Activated naive CD8-positive, alpha-beta T cell treated with anti-CD3 and anti-CD28 coated beads, Interleukin-2, amount 50 U/mL, for 24 hours (primary cell): ENCODE measurements at regions not wholly inside any gene's neighbourhood (a gene's known extent, or its start where the extent isn't known, plus 50 kb on each side); places are given as distances from the start of the nearest gene placed in this dataset.
A peak's percentile ranks its signal among the peaks of the same experiment; 100 is the strongest.

ENCODE experiments used
- ATAC-seq: fragments of 150-1000 bp; cut with Tn5 transposase; one replicate; pipeline ENCODE4 v1.10.0; 2021
- DNase-seq: peaks from one replicate; pipeline ENCODE4 v3.0.0; 2021
- H3K27ac Mint-ChIP-seq: one replicate; pipeline ENCODE4 v1.8.0; 2021; ENCODE audit warnings: mild to moderate bottlenecking, mixed read lengths
- H3K27me3 Mint-ChIP-seq: one replicate; pipeline ENCODE4 v1.8.0; 2021; ENCODE audit warnings: mixed read lengths
- H3K36me3 Mint-ChIP-seq: one replicate; pipeline ENCODE4 v1.8.0; 2021; ENCODE audit warnings: low read depth, mixed read lengths
- H3K4me1 Mint-ChIP-seq: one replicate; pipeline ENCODE4 v1.8.0; 2021; ENCODE audit warnings: mixed read lengths
- H3K4me3 Mint-ChIP-seq: one replicate; pipeline ENCODE4 v1.8.0; 2021; ENCODE audit warnings: mild to moderate bottlenecking, moderate library complexity, mixed read lengths
- H3K9me3 Mint-ChIP-seq: one replicate; pipeline ENCODE4 v1.8.0; 2021; ENCODE audit warnings: mixed read lengths

- Mint-ChIP-seq H3K4me3 (no peak overlapping the region), H3K36me3 (no peaks in the 10 kb centered on the region), H3K4me1 (peaks cover 43% of the 10 kb centered on the region), H3K27ac (no peak overlapping the region), H3K9me3 (no peaks in the 10 kb centered on the region), H3K27me3 (peaks cover 37% of the 10 kb centered on the region)
- no peak for DNase-seq
- no peak for ATAC-seq
Observed at GRCh38 chr2:459931-460330, 172.0 kb upstream of the ALKAL2 start.

DNA sequence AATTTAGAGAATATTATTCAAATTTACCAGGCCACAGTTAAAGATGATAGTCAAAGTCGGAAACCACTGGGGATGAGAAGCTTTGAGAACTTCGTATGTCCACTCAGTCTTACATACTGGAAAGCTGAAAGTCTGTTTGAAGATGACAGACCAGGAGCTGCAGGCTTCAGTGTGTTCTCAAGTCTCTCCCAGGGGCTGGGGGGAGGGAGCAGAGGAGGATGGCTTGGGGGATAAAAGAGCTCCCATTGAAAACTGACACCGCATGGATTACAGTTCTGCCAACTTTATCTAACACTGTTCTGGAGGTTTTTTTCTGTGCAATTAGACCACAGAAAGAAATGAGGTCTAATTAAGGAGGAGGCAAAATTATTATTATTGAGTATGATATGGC lies 170.5 kb upstream of the ALKAL2 start:
- H3K36me3 Mint-ChIP-seq = no peaks in the 10 kb centered on the region
- no peaks in the 10 kb centered on the region for H3K9me3 Mint-ChIP-seq
- ATAC-seq = no peak
- no peak for DNase-seq
- no peak overlapping the region for H3K4me3 Mint-ChIP-seq
- H3K27me3 Mint-ChIP-seq = peaks cover 40% of the 10 kb centered on the region
- peaks cover 51% of the 10 kb centered on the region for H3K4me1 Mint-ChIP-seq
- H3K27ac Mint-ChIP-seq = no peak overlapping the region

GRCh38 chr2:457792-458424 lies 170.0 kb upstream of the ALKAL2 start:
- Mint-ChIP-seq H3K9me3 (no peaks in the 10 kb centered on the region), H3K4me1 (peaks cover 56% of the 10 kb centered on the region), H3K4me3 (no peak overlapping the region), H3K27me3 (peaks cover 41% of the 10 kb centered on the region), H3K27ac (no peak overlapping the region), H3K36me3 (no peaks in the 10 kb centered on the region)
- DNase-seq (no peak), ATAC-seq (no peak)

GRCh38 chr2:457262-457661 lies 169.4 kb upstream of the ALKAL2 start:
- no peak overlapping the region for H3K27ac Mint-ChIP-seq
- DNase-seq (no peak), ATAC-seq (no peak)
- H3K27me3 Mint-ChIP-seq = peaks cover 38% of the 10 kb centered on the region
- no peak overlapping the region for H3K4me3 Mint-ChIP-seq
- H3K36me3 Mint-ChIP-seq = no peaks in the 10 kb centered on the region
- no peaks in the 10 kb centered on the region for H3K9me3 Mint-ChIP-seq
- peaks cover 56% of the 10 kb centered on the region for H3K4me1 Mint-ChIP-seq

DNA sequence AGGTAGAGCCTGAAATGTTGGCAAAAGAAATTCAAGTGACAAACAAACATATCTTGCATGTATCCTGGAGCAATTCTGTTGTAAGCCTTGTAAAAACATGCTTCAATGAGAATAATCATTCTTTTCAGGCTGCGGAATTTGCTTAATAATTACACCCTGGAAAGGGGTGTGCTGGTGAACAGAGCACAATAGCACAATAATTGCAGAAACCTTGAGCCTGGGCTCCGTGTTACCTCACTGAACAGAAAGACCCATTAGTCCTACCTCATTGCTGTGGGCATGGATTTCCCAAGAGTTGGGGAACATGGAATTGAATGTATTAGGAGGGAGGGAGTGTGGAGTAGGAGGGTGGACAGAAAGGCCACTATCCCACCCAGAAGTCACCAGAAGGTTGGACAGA lies 168.0 kb upstream of the ALKAL2 start:
- Mint-ChIP-seq H3K27me3 (peaks cover 31% of the 10 kb centered on the region), H3K4me3 (no peak overlapping the region), H3K36me3 (no peaks in the 10 kb centered on the region), H3K9me3 (no peaks in the 10 kb centered on the region), H3K4me1 (peaks cover 46% of the 10 kb centered on the region), H3K27ac (no peak overlapping the region)
- no peak for DNase-seq
- no peak for ATAC-seq

DNA sequence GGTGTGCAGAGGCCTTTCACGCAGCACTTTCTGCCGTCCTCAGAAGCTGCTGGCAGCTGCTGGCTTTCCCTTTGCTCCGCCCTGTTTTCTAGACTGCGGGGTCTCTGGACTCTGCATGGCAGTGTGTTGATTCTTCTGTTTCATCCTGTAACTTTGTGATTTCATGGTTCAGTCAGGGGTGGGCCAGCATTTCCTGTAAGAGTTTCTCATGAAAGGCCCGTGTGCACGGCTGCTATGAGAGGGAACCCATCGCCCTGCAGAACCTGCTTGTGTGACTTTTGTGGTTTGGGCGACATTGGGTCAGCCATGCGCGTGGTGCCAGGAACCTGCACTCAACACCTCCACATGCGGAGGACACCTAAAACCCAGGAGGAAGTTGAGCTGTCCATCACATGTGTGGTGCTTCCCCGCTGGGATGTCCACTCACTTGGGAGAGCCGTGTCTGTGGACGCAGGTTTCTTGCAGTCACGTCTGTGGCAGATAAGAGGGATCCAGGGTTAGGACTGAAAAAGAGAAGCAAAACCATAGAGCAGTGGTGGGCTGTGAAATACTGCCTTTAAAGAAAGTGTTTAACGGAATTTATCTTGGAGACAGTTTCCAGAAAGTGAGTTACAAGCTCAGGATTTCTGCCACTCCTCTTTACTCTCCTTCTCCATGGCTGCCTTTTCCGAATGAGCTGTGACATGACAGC lies 167.3 kb upstream of the ALKAL2 start:
- Mint-ChIP-seq H3K4me1 (peaks cover 38% of the 10 kb centered on the region), H3K4me3 (no peak overlapping the region), H3K36me3 (no peaks in the 10 kb centered on the region), H3K27me3 (peaks cover 28% of the 10 kb centered on the region), H3K9me3 (no peaks in the 10 kb centered on the region), H3K27ac (no peak overlapping the region)
- ATAC-seq = peak; percentile 19
- no peak for DNase-seq

- Mint-ChIP-seq H3K36me3 (no peaks in the 10 kb centered on the region), H3K4me1 (peaks cover 33% of the 10 kb centered on the region), H3K27ac (no peak overlapping the region), H3K27me3 (peaks cover 14% of the 10 kb centered on the region), H3K4me3 (no peak overlapping the region), H3K9me3 (no peaks in the 10 kb centered on the region)
- DNase-seq (no peak), ATAC-seq (peak; percentile 76)
Observed at GRCh38 chr2:453132-453531, 165.2 kb upstream of the ALKAL2 start.

DNA sequence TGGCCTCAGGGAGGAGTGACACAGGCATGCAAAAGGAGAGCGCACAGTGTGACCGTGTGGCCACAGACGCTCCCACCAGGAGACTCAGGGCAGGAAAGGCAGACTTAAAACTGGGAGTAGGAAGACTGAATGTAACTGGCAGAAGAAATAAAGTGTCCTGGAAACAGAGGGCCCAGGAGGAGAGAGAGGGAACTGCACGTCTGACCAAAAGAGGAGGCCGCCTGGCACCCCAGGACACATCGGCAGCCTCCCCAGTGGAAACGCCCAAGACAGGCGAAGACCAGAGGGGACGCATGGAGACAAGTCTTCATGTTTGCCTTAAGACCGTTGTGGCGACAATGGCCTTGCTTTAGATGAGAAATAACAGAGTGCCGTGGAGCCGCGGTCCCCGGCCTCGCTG lies 163.6 kb upstream of the ALKAL2 start:
- ATAC-seq (no peak), DNase-seq (no peak)
- H3K9me3 Mint-ChIP-seq = no peaks in the 10 kb centered on the region
- H3K36me3 Mint-ChIP-seq = no peaks in the 10 kb centered on the region
- H3K27me3 Mint-ChIP-seq = peaks cover 11% of the 10 kb centered on the region
- no peak overlapping the region for H3K27ac Mint-ChIP-seq
- peaks cover 23% of the 10 kb centered on the region for H3K4me1 Mint-ChIP-seq
- H3K4me3 Mint-ChIP-seq = no peak overlapping the region

DNA sequence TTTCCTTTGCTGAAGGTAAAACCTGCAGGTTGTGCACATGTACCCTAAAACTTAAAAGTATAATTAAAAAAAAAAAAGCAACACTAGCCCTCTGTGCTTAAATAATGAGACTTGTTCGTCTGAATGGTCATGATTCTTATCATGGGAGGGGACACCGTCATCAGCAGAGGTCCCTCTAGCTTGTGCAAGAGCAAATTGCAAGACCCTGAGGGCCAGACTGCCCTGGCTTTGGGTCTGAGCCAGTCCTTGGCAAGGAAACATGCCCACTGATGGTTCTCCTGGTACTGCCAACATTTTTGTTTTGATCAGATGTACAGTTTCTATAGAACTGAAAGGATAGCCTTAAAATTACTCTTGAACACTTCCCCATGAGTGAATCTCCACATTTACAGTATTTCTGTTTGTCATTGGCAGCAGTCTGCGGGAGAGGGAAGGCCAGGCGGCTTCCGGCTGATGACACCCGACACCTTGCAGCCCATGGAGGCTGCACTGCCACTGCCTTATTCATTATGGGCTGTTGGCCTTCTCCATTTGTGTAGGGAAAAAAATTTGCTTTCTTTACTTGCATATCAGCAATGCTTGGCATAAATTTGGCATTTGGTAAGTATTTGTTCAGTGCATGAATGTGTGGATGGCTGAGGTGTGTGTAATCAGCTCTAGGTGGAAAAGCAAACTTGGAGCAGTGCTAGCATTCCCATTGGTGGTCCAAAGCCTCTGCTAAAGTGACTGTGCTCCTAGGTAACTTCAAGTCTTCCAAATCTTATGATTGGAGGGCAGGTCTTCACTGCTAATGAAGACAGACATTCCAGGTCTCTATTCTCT lies 161.6 kb upstream of the ALKAL2 start:
- no peak overlapping the region for H3K27ac Mint-ChIP-seq
- H3K4me1 Mint-ChIP-seq = peaks cover 18% of the 10 kb centered on the region
- peaks cover 4% of the 10 kb centered on the region for H3K27me3 Mint-ChIP-seq
- H3K4me3 Mint-ChIP-seq = no peak overlapping the region
- DNase-seq = no peak
- no peaks in the 10 kb centered on the region for H3K9me3 Mint-ChIP-seq
- no peak for ATAC-seq
- no peaks in the 10 kb centered on the region for H3K36me3 Mint-ChIP-seq

GRCh38 chr2:447902-448665 lies 160.2 kb upstream of the ALKAL2 start:
- H3K9me3 Mint-ChIP-seq = no peaks in the 10 kb centered on the region
- no peak for ATAC-seq
- H3K4me3 Mint-ChIP-seq = no peak overlapping the region
- no peak overlapping the region for H3K27ac Mint-ChIP-seq
- H3K36me3 Mint-ChIP-seq = no peaks in the 10 kb centered on the region
- no peak for DNase-seq
- peaks cover 12% of the 10 kb centered on the region for H3K4me1 Mint-ChIP-seq
- H3K27me3 Mint-ChIP-seq = no peaks in the 10 kb centered on the region

DNA sequence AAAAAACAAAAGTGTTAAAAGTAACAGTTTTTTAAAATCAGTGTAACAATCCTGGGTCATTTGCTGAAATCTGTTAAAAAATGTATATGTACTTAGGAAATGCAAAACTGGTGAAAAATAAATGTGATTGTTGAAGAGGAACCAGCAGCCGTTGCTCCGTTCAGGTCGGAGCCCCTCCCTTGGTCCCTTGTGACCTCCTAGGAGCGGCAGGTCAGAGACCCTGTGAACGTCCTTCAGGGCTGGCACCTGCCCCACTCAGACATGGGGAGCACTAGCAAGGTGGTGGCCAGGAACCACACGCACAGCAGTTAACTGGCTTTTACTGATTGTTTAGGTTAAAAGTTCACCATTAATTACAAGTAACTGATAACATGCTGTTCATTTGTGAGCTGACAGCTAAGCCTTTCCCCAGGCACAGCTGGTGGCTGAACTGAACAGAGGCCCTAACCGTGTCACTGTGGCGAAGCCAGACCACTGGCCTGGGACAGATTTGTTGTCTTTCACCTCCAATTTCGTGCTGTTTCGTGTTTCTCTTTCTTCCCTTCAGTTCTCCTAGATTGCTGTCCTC lies 159.2 kb upstream of the ALKAL2 start:
- no peak overlapping the region for H3K27ac Mint-ChIP-seq
- H3K4me1 Mint-ChIP-seq = peaks cover 7% of the 10 kb centered on the region
- H3K9me3 Mint-ChIP-seq = no peaks in the 10 kb centered on the region
- ATAC-seq (no peak), DNase-seq (no peak)
- no peaks in the 10 kb centered on the region for H3K36me3 Mint-ChIP-seq
- H3K4me3 Mint-ChIP-seq = no peak overlapping the region
- H3K27me3 Mint-ChIP-seq = no peaks in the 10 kb centered on the region

DNA sequence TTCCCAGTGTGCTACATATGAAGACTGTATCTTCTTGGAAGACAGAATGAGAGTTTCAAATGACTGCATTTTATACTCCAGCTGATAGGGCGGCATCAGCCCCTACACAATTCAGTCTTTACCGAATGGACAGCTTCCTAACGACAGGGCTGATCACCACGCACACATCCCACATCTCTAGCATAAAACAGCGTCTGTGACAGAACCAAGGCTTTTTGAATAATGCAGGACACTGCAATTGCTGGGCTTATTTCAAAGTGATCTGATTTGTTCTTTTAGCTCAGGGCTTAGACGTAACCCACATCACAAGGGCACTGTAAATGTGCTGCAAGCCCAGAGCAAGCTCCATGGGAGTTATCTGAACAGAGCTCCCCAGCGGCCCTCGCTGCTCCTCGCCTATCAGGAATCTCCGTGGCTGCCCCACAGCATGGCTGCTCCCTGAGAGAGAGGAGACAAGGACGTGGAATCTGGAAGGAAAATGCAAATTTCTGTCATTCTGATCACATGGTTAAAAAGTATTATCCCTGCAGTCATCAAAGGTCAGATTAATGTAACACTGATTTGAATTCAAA lies 158.5 kb upstream of the ALKAL2 start:
- H3K4me3 Mint-ChIP-seq = no peak overlapping the region
- ATAC-seq = no peak
- H3K9me3 Mint-ChIP-seq = no peaks in the 10 kb centered on the region
- no peak overlapping the region for H3K27ac Mint-ChIP-seq
- DNase-seq = no peak
- no peaks in the 10 kb centered on the region for H3K27me3 Mint-ChIP-seq
- no peaks in the 10 kb centered on the region for H3K36me3 Mint-ChIP-seq
- H3K4me1 Mint-ChIP-seq = peaks cover 7% of the 10 kb centered on the region

DNA sequence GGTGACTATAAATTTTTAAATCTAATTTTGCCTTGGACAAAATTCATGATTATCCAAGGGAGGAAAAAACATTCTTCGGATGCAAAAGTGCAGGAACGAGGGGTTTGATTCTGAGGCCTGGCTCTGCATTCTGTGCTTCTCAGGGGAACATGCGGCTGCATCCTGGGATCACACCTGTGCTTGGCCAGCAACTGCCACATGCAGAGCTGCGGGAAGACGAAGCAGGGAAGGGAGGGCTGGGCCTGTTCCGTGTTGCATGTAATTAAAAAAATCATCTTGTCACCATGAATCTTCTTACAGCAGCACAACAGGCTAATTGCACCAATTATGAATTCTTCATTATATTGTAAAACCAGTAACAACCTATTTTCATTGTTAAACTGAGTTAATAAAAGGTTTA lies 158.0 kb upstream of the ALKAL2 start:
- Mint-ChIP-seq H3K4me1 (peaks cover 7% of the 10 kb centered on the region), H3K27ac (no peak overlapping the region), H3K36me3 (no peaks in the 10 kb centered on the region), H3K9me3 (no peaks in the 10 kb centered on the region), H3K4me3 (no peak overlapping the region), H3K27me3 (no peaks in the 10 kb centered on the region)
- ATAC-seq (no peak), DNase-seq (no peak)
